ENCODE measurements at regions not wholly inside any gene's neighbourhood (a gene's known extent, or its start where the extent isn't known, plus 50 kb on each side); places are given as distances from the start of the nearest gene placed in this dataset.

DNA sequence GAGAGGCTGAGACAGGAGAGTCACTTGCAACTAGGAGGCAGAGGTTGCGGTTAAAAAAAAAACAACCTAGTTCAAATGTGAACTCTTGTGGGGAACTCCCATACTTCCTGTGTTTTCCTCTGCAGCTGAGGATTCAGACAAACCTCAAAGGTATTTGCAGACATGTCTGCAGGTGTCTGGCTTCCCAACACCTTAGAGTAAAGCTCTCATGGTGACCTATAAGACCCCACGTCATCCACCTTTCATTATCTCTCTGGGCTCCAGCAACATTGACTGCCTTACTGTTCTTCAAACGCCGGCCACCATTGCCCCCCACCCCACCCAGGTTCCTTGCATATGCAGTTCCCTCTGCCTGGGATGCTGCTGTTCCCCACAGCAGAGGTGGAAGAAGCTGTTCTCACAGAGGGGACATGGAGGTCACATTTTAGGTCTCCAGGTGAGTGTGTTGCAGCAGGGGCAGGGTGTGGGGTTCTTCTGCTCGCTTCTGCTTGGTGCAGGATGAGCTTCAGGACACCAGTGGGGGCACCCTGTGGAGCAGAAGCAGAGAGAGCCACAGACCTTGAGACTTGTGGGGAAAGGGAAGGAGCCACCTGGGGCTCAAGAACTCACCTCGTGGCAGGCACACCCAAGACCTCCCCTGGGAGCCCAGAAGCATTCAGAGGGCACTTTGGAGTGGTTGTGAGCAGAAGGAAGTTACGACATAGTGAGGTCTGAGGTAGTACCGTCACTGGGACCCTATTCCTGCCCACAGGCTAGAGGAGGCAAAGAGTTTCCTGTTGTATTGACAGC lies 203.2 kb downstream of the CSNK2A3 start:
- Mint-ChIP-seq H3K4me3 (peak overlapping the region; percentile 51), H3K4me1 (ENCODE audit: low read depth) (peaks cover 81% of the 10 kb centered on the region), H3K27ac (peak overlapping the region; percentile 95), H3K36me3 (ENCODE audit: low read depth) (peaks cover 42% of the 10 kb centered on the region), H3K27me3 (no peaks in the 10 kb centered on the region), H3K9me3 (no peaks in the 10 kb centered on the region)
- ChIA-PET CTCF (interaction anchor here (1.1 to 3.0 kb wide), 10 partner anchors 10 to 272 kb away, joined by 3 to 18 read pairs (median 4); no protein-coding TSS in a partner anchor), POLR2A (interaction anchor here (0.6 to 3.6 kb wide), 16 partner anchors 9 to 1459 kb away, joined by 3 to 38 read pairs (median 3); partner anchors contain the start of genes CTR9 and EIF4G2)
- Histone ChIP-seq H3K27me3 (ENCODE audit: control insufficient read depth in 1 of 2, insufficient read depth in 2 of 2, low read length in 2 of 2) (no peaks in the 10 kb centered on the region), H3K27ac (ENCODE audit: low read depth in 1 of 2, low read length in 2 of 2) (peak overlapping the region; percentile 46 to 95), H3K4me1 (ENCODE audit: insufficient read depth, low read length) (peaks cover 55% of the 10 kb centered on the region), H3K4me3 (ENCODE audit: low read length) (peak overlapping the region; percentile 19), H3K9me3 (ENCODE audit: control insufficient read depth in 1 of 2, insufficient read depth in 1 of 2, low read length in 2 of 2) (no peaks in the 10 kb centered on the region), H3K36me3 (ENCODE audit: insufficient read depth, low read length) (peaks cover 5% of the 10 kb centered on the region)
- DNase-seq (peak; percentile 29 to 94 (median 58)), ATAC-seq (ENCODE audit: poor library complexity) (peak; percentile 77)
- intact Hi-C loops (cut with DNase I, micrococcal nuclease) = loop anchor here (2.0 to 5.0 kb wide), 3 partner anchors 288 to 693 kb away; partner anchors contain the start of gene EIF4G2 (in 1 of the 2)
- TF ChIP-seq, protein P1, sequence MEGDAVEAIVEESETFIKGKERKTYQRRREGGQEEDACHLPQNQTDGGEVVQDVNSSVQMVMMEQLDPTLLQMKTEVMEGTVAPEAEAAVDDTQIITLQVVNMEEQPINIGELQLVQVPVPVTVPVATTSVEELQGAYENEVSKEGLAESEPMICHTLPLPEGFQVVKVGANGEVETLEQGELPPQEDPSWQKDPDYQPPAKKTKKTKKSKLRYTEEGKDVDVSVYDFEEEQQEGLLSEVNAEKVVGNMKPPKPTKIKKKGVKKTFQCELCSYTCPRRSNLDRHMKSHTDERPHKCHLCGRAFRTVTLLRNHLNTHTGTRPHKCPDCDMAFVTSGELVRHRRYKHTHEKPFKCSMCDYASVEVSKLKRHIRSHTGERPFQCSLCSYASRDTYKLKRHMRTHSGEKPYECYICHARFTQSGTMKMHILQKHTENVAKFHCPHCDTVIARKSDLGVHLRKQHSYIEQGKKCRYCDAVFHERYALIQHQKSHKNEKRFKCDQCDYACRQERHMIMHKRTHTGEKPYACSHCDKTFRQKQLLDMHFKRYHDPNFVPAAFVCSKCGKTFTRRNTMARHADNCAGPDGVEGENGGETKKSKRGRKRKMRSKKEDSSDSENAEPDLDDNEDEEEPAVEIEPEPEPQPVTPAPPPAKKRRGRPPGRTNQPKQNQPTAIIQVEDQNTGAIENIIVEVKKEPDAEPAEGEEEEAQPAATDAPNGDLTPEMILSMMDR (IDR thresholded peaks at IDR 0.05) = no peak

DNA sequence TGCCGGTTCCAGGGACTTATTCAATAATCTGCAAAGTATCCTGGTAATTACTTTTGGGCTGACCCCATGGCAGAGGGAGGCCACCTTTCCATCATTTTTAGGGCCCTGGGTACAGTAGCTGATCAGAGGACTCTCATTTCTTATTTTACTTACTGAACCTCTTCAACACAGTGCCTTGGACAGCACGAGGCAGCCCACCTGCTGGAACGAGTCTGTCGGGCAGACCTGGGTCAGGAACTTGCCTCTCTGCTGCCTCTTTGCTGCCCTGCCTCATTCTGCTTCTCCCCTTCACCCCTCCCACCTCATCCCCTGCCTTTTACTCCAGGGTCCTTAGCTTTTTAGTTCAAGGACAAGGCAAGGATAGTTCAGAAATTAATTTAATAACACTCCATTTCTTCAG lies 204.5 kb downstream of the CSNK2A3 start:
- no peak overlapping the region for H3K4me3 ChIP-seq (ENCODE audit: low read length)
- TF ChIP-seq, protein P1 (IDR thresholded peaks at IDR 0.05) = no peak
- no peaks in the 10 kb centered on the region for H3K9me3 ChIP-seq (ENCODE audit: control insufficient read depth in 1 of 2, insufficient read depth in 1 of 2, low read length in 2 of 2)
- H3K27ac ChIP-seq (ENCODE audit: low read depth in 1 of 2, low read length in 2 of 2) = peak overlapping the region in 1 of 2 donors; percentile 95
- ATAC-seq (ENCODE audit: poor library complexity) (no peak), DNase-seq (no peak)
- peak overlapping the region; percentile 95 for H3K27ac Mint-ChIP-seq
- H3K4me3 Mint-ChIP-seq = peak overlapping the region; percentile 63
- intact Hi-C loops (cut with DNase I, micrococcal nuclease) = loop anchor here (2.0 to 5.0 kb wide), 2 partner anchors 286 to 694 kb away; no protein-coding TSS in a partner anchor
- H3K36me3 Mint-ChIP-seq (ENCODE audit: low read depth) = peaks cover 30% of the 10 kb centered on the region
- no peaks in the 10 kb centered on the region for H3K9me3 Mint-ChIP-seq
- H3K4me1 ChIP-seq (ENCODE audit: insufficient read depth, low read length) = peaks cover 45% of the 10 kb centered on the region
- peaks cover 75% of the 10 kb centered on the region for H3K4me1 Mint-ChIP-seq (ENCODE audit: low read depth)
- no peaks in the 10 kb centered on the region for H3K27me3 ChIP-seq (ENCODE audit: control insufficient read depth in 1 of 2, insufficient read depth in 2 of 2, low read length in 2 of 2)
- CTCF ChIA-PET = interaction anchor here (0.7 to 3.6 kb wide), 11 partner anchors 8 to 340 kb away, joined by 3 to 22 read pairs (median 5); partner anchors contain the start of gene EIF4G2
- POLR2A ChIA-PET = interaction anchor here (0.9 to 3.6 kb wide), 7 partner anchors 9 to 693 kb away, joined by 3 to 38 read pairs (median 3); partner anchors contain the start of gene EIF4G2
- H3K36me3 ChIP-seq (ENCODE audit: insufficient read depth, low read length) = peaks cover 5% of the 10 kb centered on the region
- H3K27me3 Mint-ChIP-seq = no peaks in the 10 kb centered on the region

DNA sequence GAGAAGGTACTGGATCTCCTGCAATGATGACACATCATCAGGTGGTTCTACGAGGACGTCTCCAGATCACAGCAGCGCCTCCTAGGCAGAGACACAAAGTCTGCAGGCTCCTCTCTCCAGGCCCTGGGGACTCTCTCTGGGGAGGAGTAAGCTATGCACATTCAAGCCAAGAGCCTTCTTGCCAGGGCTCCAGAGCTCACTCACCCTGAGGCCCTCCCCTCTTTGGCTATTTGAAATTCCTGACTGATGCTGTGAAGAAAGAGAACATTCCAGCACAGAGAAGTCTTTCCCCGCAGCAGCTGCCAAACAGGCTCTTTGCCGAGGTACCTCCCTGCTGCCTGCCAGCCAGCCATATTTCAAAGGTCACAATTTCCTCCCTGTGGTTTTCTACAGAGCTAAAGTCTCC lies 204.9 kb downstream of the CSNK2A3 start:
- TF ChIP-seq, protein P1 (IDR thresholded peaks at IDR 0.05) = no peak
- ChIA-PET CTCF (interaction anchor here (0.7 to 3.6 kb wide), 10 partner anchors 8 to 339 kb away, joined by 3 to 22 read pairs (median 6); partner anchors contain the start of gene EIF4G2), POLR2A (interaction anchor here (0.9 to 3.6 kb wide), 5 partner anchors 9 to 339 kb away, joined by 3 to 38 read pairs (median 5); partner anchors contain the start of gene EIF4G2)
- intact Hi-C loops (cut with DNase I, micrococcal nuclease) = loop anchor here (2.0 to 5.0 kb wide), 2 partner anchors 286 to 695 kb away; no protein-coding TSS in a partner anchor
- Histone ChIP-seq H3K27me3 (ENCODE audit: control insufficient read depth in 1 of 2, insufficient read depth in 2 of 2, low read length in 2 of 2) (no peaks in the 10 kb centered on the region), H3K4me3 (ENCODE audit: low read length) (no peak overlapping the region), H3K9me3 (ENCODE audit: control insufficient read depth in 1 of 2, insufficient read depth in 1 of 2, low read length in 2 of 2) (no peaks in the 10 kb centered on the region), H3K36me3 (ENCODE audit: insufficient read depth, low read length) (peaks cover 5% of the 10 kb centered on the region), H3K4me1 (ENCODE audit: insufficient read depth, low read length) (peaks cover 45% of the 10 kb centered on the region), H3K27ac (ENCODE audit: low read depth in 1 of 2, low read length in 2 of 2) (peak overlapping the region in 1 of 2 donors; percentile 95)
- no peaks in the 10 kb centered on the region for H3K9me3 Mint-ChIP-seq
- peaks cover 74% of the 10 kb centered on the region for H3K4me1 Mint-ChIP-seq (ENCODE audit: low read depth)
- no peaks in the 10 kb centered on the region for H3K27me3 Mint-ChIP-seq
- H3K36me3 Mint-ChIP-seq (ENCODE audit: low read depth) = peaks cover 27% of the 10 kb centered on the region
- DNase-seq = peak in 13 of 14 experiments; percentile 27 to 73 (median 48)
- H3K27ac Mint-ChIP-seq = peak overlapping the region; percentile 95
- ATAC-seq (ENCODE audit: poor library complexity) = peak; percentile 13
- H3K4me3 Mint-ChIP-seq = peak overlapping the region; percentile 63
